NOMO-1 (cell line): ENCODE measurements at regions not wholly inside any gene's neighbourhood (a gene's known extent, or its start where the extent isn't known, plus 50 kb on each side); places are given as distances from the start of the nearest gene placed in this dataset.

Experiments
- DNase-seq, 2 experiments: peaks; one replicate each; lab custom pipeline; 2025; ENCODE audit not compliant: unreplicated experiment in 2 of 2; lab: John Stamatoyannopoulos, UW

DNA sequence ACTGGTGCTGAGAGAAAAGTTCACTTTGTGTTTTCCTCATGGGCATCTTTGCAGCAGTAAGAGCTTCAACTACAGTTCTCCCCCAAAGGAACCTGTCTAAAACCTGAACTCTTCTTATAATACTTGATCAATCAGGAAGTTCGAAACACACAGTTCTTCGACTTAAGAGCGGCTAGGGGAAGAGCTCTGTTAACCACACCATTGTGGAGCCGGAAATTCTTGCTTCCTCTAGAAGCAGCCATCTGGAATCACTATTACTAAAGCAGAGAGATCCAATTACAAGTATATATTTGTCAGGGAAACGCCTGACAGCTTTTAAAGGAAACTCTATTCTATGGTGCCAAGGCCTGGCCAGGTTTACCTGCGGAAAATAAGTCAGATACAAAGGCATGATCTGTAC lies 337.3 kb upstream of the CBLB start:
- DNase-seq, result peak; percentile 21 to 72

DNA sequence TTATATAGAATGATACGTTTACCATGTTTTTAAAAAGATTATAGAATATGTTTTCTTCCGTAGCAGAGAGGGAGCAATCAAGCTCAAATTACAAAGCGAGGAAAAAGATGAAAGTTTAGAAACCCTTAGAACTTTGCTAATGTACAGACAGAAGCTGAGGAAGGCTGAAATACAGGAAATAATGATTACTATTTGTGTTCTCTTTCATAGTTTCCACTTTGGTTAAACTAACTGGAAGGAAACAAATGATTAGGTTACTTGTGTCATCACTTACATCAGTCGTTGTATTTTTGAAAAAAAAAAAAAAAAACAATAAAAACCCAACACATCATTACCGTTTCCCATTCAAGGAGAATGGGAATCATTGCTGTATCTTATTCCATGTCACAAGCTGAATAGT lies 337.8 kb upstream of the CBLB start:
- DNase-seq, result peak in 1 of 2 experiments; percentile 2

DNA sequence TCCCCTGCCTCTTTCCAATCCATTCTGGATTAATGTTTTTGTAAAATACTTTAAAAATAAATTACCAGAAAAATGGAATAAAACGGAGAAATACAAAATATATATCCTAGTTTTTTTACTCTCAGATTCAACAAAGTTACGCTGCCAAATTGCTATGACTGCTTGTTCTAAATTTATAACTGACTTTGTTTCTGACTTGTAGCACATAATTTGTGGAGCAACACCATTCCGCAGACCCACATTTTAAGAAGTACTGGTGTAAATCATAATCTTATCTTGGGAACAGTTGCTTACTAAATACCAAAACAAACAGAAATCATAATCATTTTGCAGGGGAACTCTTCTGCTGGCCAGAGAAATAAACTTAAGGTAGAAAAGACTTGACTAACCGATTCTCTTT lies 339.4 kb upstream of the CBLB start:
- no peak for DNase-seq

DNA sequence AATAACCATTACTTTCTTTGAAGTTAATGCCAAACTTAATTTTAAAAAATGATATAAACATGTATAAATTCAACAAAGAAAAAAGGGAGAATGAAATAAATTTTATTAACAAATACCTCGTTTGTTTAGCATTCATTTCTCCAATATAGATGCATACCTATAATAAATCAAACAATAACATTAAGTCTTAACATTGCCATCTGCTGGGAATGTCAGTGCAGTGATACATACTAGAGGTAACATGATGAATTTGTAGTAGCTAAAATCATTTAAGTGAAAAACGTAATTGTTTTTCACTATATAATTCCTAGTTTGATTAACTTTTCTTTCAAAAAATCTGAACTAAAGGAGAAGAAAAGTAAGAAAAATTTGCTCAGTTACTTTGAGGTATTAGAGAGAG lies 340.2 kb upstream of the CBLB start:
- no peak for DNase-seq

DNA sequence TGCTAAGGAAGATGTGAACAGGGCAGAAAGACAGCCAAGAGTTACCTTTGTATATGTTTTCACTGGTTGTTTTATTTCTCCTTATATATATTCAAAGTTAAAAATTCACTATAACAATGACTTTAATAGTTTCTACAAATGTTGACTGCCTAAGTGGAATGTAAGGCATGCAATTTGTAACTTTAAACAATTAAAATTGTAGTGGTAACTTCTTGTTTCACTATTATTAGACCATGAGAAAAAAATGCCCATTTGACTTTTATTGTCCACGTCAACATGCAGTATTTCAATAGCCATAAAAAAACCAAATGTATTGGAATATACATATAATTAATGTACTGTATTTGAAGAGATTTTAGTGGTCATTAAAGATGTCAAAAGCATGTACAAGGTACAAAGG lies 340.7 kb upstream of the CBLB start:
- no peak for DNase-seq

DNA sequence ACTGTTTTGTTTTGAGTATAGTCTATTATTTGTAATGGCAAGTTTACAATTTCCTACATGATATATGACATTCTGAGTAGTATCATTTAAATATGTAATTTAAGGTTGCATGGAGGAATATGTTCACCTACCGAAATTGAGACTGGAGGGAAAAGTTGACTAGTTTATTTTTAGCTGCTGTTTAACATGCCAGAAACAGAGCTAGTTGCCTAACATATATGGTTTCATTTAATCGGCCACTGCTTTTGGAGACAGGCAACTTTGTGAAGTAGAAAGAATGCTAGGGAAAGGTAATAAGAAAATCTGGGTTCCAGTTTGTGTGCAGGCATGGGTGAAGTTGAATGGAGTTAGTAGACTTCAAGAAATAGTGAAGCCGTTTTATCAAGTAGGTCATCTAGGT lies 342.1 kb upstream of the CBLB start:
- no peak for DNase-seq

DNA sequence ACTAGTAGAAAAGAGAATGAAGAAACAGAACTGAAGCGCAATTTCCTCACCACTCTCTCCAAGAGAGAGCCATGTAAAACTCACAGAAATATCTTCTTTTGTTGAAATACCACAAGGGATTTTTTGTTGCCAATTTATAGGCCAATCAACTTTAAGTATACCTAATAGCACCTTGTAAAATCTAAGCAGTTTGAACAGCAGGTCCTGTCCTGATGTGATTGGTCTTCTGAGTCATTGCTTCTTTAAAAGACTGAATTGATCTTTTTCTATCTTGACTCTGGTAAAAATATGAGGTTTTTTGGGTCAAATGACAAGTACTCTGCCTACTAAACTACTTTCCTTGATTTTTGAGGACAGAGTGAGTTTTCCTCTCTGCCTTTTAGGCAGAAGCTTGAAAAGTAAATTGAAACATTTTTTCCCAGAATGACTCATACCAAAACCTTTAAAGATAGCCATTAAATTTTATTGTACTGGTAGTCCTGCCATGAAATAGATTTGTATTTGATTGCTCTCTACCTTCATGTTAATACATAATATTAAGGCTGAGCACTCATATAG lies 343.9 kb upstream of the CBLB start:
- DNase-seq, result no peak

DNA sequence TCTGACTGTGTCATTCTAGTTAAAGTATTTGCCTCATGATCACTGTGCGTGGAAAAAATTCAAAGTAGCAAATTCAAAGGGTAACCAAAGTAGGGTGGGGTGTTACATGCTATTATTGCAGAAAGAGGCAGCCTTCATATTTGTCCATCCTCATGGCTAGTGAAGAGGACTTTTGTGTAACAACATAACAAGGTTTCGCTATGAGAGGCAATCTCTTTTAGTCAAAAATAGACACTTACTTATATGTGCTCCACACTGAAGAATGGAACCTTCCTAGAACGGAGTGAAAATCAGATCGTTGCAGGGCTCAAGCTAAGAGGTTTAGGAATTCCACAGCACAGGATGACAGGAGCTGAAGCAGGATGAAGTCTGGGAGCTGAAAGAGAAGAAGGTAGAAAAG lies 345.1 kb upstream of the CBLB start:
- no peak for DNase-seq

DNA sequence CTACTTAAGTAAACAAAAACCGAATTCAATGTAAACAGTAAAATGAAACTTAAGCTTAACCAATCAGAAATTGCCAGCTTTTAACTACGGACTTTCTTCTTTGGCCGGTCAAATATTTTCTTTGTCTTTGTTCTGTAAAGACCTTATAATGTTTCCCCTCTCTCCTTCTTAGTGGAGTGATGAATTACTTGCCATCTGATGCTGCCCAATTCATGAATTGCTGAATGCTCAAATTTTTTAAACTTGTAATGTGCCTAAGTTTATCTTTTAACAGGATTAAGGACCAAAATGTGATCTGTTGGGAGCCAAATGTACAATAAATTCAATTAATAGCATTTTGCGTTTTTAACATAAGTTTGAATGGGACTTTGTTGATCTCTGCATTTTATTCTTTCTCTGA lies 345.8 kb upstream of the CBLB start:
- DNase-seq, result no peak

DNA sequence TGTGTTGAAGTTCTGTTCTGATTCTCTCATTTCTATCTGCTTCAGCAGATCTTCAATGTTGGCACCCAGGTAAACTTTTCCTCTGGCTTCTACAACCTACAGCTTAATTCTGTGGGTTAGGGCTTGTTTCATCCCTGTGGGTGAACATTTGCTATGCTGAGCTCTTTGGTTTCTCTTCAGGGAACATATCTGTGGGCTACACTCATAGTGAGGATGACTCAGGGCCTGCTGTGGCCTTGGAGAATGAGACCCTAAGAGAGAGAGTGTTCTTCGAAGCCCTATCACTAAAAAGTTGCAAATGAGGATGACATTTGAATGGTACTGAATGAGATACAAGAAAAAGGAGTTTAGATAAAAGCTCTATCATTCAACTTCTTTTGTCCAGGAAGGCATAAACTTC lies 346.2 kb upstream of the CBLB start:
- no peak for DNase-seq

DNA sequence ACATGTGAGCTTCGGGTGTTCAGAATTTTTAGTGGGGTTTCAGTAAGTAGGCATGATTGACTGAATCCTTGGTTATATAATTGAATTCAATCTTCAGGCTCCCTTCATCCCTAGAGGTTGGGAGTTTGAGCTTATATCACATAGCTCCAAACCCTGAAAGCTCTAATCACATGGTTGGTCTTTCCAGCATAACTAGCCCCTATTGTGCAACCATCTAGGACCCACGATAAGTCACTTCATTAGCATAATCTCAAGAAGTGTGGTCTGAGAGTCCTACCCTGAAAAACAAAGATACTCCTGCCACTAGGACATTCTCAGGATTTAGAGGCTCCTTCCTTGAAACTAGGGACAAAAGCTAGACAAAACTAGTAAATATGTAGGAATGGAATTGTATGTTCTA lies 348.9 kb upstream of the CBLB start:
- DNase-seq, result no peak

DNA sequence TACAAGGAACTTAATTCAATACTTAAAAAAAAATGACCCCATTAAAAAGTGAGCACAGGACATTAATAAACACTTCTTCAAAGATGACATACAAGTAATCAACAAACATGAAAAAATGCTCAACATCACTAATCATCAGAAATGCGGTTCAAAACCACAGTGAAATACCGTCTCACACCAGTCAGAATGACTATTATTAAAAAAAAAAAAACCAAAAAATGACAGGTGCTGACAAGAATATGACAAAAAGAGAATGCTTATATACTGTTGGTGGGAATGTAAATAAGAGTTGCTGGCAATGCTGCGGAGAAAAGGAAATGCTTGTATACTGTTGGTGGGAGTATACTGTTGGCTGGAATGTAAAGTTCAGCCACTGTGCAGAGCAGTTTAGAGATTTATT lies 358.3 kb upstream of the CBLB start:
- DNase-seq, result no peak

DNA sequence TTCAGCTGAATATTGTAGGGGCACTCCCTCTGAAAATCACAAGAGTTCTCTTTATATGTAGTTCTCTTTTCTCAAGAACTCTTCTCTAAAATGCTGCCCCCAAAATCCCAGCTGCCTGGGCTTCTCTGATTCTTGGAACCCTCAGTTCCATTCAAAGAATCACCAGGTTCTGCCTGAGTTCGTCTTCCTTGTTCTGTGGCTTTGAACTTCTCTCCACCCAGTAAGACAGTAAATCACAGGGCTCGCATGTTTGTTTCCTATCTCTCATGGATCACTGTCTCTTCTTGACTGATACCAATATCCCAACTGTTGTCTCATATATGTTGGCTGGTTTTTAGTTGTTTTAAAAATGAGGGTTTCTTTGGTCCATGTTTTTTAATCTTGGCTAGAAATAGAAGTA lies 359.5 kb upstream of the CBLB start:
- no peak for DNase-seq

DNA sequence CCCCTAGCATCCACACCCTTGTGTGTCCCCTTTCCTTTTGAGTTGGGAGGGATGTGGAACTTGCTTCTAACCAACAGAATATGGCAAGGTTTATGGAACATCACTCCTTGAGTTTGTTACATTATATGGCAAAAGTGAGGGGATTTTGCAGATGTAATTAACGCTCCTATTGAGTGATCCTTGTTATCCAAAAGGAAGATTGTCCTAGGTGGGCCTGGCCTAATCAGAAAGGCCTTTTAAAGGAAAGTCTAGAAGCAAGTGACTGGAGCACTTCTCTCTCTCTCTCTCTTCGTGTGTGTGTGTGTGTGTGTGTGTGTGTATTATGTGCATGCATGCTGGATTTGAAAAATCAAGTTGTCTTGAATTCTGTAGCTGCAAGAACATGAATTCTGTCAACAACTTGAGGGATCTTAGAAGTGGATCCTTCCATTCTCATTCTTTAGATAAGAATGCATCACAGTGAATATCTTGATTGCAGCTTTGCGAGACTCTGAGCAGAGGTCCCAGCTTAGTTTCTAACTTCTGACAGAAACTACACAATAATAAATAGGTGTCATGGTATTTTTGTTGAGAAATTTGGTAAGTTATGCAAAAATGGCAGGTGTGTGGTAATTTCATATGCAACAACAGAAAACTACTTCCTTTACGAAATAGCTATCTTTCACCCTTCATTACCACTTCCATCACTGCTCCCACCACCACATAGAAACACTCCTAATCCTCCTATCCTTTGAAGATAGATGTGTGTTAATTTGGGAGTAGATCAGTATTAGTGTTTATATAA lies 360.9 kb upstream of the CBLB start:
- DNase-seq, result peak; percentile 17 to 22

DNA sequence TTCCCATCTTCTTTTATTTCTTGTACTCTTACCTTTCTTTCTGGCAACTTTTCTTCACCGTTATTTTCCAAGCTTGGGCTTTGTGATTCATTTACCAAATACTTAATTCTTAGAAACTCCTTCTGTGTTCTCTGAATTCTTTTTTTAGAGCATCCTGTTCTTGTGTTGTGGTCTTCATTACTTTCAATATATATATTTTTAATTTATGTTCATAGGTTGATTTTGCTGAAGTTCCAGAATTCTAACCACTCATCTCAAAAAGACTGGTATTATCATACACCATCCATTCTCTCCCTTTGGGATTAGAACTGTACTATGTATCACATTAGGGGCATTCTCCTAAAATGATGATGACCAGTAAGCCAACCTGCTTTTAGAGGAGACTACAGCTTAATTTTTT lies 362.3 kb upstream of the CBLB start:
- no peak for DNase-seq

DNA sequence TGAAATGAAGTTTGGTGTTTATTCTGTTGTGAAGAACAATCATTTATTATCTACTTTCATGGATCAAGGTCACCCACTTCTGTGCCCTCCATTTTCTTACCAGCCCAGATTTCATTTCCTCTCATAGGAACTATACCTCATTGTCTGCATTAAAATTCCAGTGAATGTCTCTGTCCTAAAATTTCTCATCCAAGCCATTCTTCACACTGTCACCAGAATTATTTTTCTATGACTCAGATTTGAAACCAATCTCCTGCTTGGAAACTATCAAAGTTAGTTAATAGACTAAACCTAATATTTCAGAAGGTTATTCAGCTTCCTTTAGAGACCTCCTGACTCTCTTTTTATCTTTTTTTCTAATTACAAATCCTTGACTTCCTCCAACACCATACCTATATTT lies 364.1 kb upstream of the CBLB start:
- no peak for DNase-seq

DNA sequence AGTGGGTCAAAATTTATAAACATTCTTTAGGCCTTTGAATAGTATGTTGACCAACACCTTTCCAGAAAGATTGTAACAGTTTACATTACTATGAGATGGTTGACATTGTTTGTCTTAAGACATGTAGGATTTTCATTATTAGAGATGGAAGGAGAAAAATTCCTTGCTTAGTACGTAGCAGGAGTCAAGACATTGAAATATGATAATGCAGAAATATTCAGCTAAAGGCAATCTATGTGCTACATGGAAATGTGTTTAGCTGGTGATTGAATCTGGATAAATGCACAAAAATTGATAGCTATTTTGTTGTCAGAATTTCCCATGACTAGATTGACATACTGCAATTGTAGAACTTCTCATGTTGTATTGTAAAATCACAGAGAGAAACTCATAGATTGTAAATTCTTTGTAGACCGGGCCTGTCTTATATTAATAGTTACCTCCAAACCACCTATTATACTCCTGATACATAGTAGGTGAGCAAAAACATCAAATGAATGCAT lies 370.4 kb upstream of the CBLB start:
- no peak for DNase-seq

DNA sequence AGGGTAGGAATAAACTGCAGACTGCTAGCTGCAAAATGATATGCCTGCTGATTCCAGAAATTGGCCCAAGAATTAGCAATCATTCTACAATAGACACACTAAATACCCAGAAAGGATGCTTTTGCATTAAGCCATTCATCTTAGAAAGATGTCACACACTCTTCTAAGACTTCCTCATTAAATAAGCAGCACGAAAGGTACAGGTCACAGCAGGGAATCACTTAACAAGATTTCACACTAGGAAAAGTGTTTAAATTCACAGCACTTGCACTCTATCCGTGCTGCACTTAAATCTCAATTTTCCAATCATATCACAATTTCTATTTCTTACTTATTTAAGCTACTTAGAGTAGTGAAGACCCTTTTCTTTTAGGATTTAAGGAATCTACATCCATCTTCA lies 372.8 kb upstream of the CBLB start:
- no peak for DNase-seq

DNA sequence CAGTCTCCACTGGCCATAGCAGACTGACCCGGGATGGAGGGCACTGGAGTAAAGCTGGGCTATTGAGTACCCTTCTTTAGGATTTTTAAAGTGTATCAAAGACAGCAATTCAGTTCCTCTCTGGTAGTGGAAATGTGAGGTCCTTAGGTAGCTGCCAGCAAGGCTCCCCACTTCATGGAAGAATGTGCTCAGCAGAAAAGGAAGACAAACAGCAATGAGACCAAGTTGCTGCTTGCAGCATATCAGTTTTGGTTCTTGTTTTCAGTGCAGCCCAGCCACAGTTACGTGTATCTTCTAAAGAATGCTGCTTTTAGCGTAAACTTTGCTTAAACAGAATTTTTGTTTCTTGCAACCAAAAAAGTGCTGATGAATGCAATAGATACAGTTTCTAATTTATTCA lies 374.0 kb upstream of the CBLB start:
- peak in 1 of 2 experiments; percentile 65 for DNase-seq

DNA sequence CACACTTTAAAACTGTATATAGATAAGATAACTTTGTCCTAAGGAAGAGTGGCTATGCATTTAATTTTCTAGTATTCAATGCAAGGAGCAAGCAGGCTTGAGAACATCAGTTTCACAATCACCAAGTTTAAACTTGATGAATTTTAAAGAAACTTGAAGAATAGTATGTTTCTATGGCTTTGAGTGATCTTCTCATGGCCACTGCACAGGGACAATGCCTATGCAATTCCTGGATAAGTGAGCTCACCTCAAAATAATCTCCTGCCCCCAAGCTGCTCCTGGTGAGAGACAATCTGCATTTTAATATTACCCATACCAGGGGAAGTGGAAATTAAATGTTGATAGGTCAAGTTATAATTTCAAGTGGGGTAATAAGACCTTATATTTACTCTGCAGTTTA lies 376.6 kb upstream of the CBLB start:
- no peak for DNase-seq

DNA sequence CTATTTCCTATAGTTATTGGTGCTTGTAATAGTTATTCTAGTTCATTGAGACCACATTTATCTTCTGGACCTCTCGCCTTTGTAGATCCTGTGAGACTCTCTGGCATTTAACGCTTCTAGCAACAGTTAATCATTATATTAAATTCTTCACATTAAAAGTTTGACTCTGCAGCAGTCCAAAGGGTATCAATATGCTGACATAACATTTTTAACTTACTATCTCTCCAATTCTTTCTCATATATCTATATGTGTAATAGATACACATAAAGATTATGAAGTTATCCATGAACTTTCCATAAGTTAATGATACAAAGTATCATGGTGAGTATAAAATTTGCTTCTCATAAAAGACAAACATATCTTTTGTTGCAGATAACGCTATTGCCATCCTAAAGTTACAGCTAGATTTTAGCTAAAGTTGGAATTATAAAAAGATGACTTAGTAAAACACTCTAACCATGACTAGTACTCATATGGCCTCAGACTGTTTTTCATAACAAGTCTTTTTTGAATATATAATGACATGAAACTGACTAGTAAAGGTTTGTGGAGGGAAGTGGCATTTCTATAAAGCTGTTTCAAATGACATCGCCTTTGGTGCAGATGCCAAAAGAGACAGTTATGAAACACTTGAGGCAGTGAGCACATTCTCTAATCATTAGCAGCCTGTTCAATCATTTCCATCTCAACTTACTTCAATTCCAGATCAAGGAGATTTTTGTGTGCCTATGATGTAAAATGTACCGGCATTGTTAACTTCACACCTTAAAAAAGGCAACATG lies 379.3 kb upstream of the CBLB start:
- no peak for DNase-seq

DNA sequence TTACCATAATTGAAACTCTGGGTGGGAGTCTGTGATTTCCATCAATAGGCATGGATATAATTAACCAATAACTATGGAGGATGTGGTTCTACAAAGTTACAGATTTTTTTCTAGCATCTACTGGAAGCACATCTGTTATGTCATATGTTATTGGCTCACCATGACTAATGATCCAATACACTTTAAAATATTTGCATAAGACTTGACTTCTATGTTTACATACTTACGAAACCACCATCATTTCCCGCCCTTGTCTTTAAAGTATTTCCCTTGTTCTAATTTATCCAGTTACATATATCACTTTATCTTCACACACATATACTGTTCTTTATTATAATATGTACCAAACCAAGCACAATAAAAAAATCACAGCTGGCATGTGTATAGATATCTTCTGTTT lies 380.3 kb upstream of the CBLB start:
- no peak for DNase-seq
